ENCODE measurements at regions not wholly inside any gene's neighbourhood (a gene's known extent, or its start where the extent isn't known, plus 50 kb on each side); places are given as distances from the start of the nearest gene placed in this dataset.

GRCh38 chr4:42716996-42717395, 60.1 kb upstream of the ATP8A1 start:
- H3K4me3 ChIP-seq: no peak overlapping the region
- TF ChIP-seq POLR2A (IDR thresholded peaks at IDR 0.05) (no peak), EP300 (IDR thresholded peaks at IDR 0.05) (no peak), CTCF (IDR thresholded peaks at IDR 0.05) (no peak), POLR2AphosphoS5 (IDR thresholded peaks at IDR 0.05) (no peak)
- H3K27ac ChIP-seq: no peak overlapping the region
- no peaks in the 10 kb centered on the region for H3K27me3 ChIP-seq
- DNase-seq: peak in 1 of 2 donors; percentile 9
- 79 to 92% (median 85%) methylated on average over 3 of the region's 3 CpGs for WGBS, 5 donors
- no peaks in the 10 kb centered on the region for H3K4me1 ChIP-seq
- H3K36me3 ChIP-seq: no peaks in the 10 kb centered on the region
- H3K9me3 ChIP-seq: no peaks in the 10 kb centered on the region
- intact Hi-C loops (cut with DNase I; ENCODE audit: low total_unique reads): no loop called here

GRCh38 chr4:42715807-42716482, 59.0 kb upstream of the ATP8A1 start:
- intact Hi-C loops (cut with DNase I; ENCODE audit: low total_unique reads): no loop called here
- DNase-seq: no peak
- no peak overlapping the region for H3K4me3 ChIP-seq
- WGBS, 5 donors: 57 to 82% (median 70%) methylated on average over 6 of the region's 6 CpGs
- no peaks in the 10 kb centered on the region for H3K36me3 ChIP-seq
- no peak for TF ChIP-seq EP300 (IDR thresholded peaks at IDR 0.05)
- TF ChIP-seq POLR2A (IDR thresholded peaks at IDR 0.05): no peak
- TF ChIP-seq POLR2AphosphoS5 (IDR thresholded peaks at IDR 0.05): no peak
- no peak for TF ChIP-seq CTCF (IDR thresholded peaks at IDR 0.05)
- no peaks in the 10 kb centered on the region for H3K27me3 ChIP-seq
- no peak overlapping the region for H3K27ac ChIP-seq
- H3K4me1 ChIP-seq: no peaks in the 10 kb centered on the region
- no peaks in the 10 kb centered on the region for H3K9me3 ChIP-seq

- H3K36me3 ChIP-seq: no peaks in the 10 kb centered on the region
- peaks cover 0 to 8% (median 3%) of the 10 kb centered on the region in 4 donors for H3K4me1 ChIP-seq
- H3K27ac ChIP-seq: no peak overlapping the region
- H3K9me3 ChIP-seq: no peaks in the 10 kb centered on the region
- no peak for TF ChIP-seq POLR2AphosphoS5 (IDR thresholded peaks at IDR 0.05)
- TF ChIP-seq POLR2A (IDR thresholded peaks at IDR 0.05): no peak
- TF ChIP-seq CTCF (IDR thresholded peaks at IDR 0.05): no peak
- TF ChIP-seq EP300 (IDR thresholded peaks at IDR 0.05): no peak
- 82 to 94% (median 89%) methylated on average over 3 of the region's 3 CpGs for WGBS, 5 donors
- DNase-seq: no peak
- no peaks in the 10 kb centered on the region for H3K27me3 ChIP-seq
- intact Hi-C loops (cut with DNase I; ENCODE audit: low total_unique reads): no loop called here
- no peak overlapping the region for H3K4me3 ChIP-seq
Observed at GRCh38 chr4:42713391-42713790, 56.5 kb upstream of the ATP8A1 start.

GRCh38 chr4:42712854-42713253, 55.9 kb upstream of the ATP8A1 start:
- DNase-seq: no peak
- 44 to 97% (median 84%) methylated on average over 2 of the region's 2 CpGs for WGBS, 5 donors
- Histone ChIP-seq H3K27ac (no peak overlapping the region), H3K36me3 (no peaks in the 10 kb centered on the region), H3K4me3 (no peak overlapping the region), H3K9me3 (no peaks in the 10 kb centered on the region), H3K4me1 (peaks cover 0 to 8% (median 3%) of the 10 kb centered on the region in 4 donors), H3K27me3 (no peaks in the 10 kb centered on the region)
- intact Hi-C loops (cut with DNase I; ENCODE audit: low total_unique reads): no loop called here
- TF ChIP-seq POLR2AphosphoS5 (IDR thresholded peaks at IDR 0.05) (no peak), EP300 (IDR thresholded peaks at IDR 0.05) (no peak), CTCF (IDR thresholded peaks at IDR 0.05) (no peak), POLR2A (IDR thresholded peaks at IDR 0.05) (no peak)
